MV-4-11 (cell line): ENCODE measurements at regions not wholly inside any gene's neighbourhood (a gene's known extent, or its start where the extent isn't known, plus 50 kb on each side); places are given as distances from the start of the nearest gene placed in this dataset.

ENCODE experiments used
- DNase-seq: peaks from one replicate; lab custom pipeline; 2025; lab: John Stamatoyannopoulos, UW

GRCh38 chr6:1087154-1087843 lies 224.6 kb upstream of the FOXQ1 start:
- DNase-seq: no peak

- no peak for DNase-seq
Observed at GRCh38 chr6:1086446-1087153, 225.3 kb upstream of the FOXQ1 start.

GRCh38 chr6:1082285-1082935 lies 229.5 kb upstream of the FOXQ1 start:
- peak; percentile 5 for DNase-seq

GRCh38 chr6:1081551-1082284 lies 230.2 kb upstream of the FOXQ1 start:
- DNase-seq: no peak

- no peak for DNase-seq
Observed at GRCh38 chr6:1080453-1081337, 231.2 kb upstream of the FOXQ1 start.

GRCh38 chr6:1079525-1079924 lies 232.4 kb upstream of the FOXQ1 start:
- DNase-seq: no peak

GRCh38 chr6:1077478-1078416 lies 234.2 kb upstream of the FOXQ1 start:
- no peak for DNase-seq

- no peak for DNase-seq
Observed at GRCh38 chr6:1076531-1077459, 235.1 kb upstream of the FOXQ1 start.

- DNase-seq: no peak
Observed at GRCh38 chr6:1075880-1076279, 236.0 kb upstream of the FOXQ1 start.

GRCh38 chr6:1075444-1075843 lies 236.5 kb upstream of the FOXQ1 start:
- DNase-seq: no peak

- no peak for DNase-seq
Observed at GRCh38 chr6:1070085-1070521, 241.8 kb upstream of the FOXQ1 start.

- no peak for DNase-seq
Observed at GRCh38 chr6:1068905-1069304, 243.0 kb upstream of the FOXQ1 start.

GRCh38 chr6:1068068-1068467 lies 243.8 kb upstream of the FOXQ1 start:
- DNase-seq: no peak

- no peak for DNase-seq
Observed at GRCh38 chr6:1067346-1067745, 244.6 kb upstream of the FOXQ1 start.

GRCh38 chr6:1066449-1067090 lies 245.3 kb upstream of the FOXQ1 start:
- no peak for DNase-seq

- DNase-seq: no peak
Observed at GRCh38 chr6:1065986-1066385, 245.9 kb upstream of the FOXQ1 start.

- no peak for DNase-seq
Observed at GRCh38 chr6:1063671-1064355, 248.1 kb upstream of the FOXQ1 start.
